GM18951 (cell line): ENCODE measurements at regions not wholly inside any gene's neighbourhood (a gene's known extent, or its start where the extent isn't known, plus 50 kb on each side); places are given as distances from the start of the nearest gene placed in this dataset.

Experiments
- POLR2A ChIP-seq: IDR thresholded peaks from 4 replicates; pipeline ENCODE4 v1.6.1; 2011; ENCODE audit warnings: mild to moderate bottlenecking; ENCODE audit not compliant: insufficient read length, insufficient read depth; ENCODE audit errors: extremely low read depth
- in situ Hi-C: fragments of 300-500 bp; cut with MboI; formaldehyde crosslinking; loops from one replicate; pipeline ENCODE4 v1.12.0; 2022; ENCODE audit warnings: low sequenced_read_pairs, mixed read lengths, inconsistent platforms; ENCODE audit not compliant: unreplicated experiment

DNA sequence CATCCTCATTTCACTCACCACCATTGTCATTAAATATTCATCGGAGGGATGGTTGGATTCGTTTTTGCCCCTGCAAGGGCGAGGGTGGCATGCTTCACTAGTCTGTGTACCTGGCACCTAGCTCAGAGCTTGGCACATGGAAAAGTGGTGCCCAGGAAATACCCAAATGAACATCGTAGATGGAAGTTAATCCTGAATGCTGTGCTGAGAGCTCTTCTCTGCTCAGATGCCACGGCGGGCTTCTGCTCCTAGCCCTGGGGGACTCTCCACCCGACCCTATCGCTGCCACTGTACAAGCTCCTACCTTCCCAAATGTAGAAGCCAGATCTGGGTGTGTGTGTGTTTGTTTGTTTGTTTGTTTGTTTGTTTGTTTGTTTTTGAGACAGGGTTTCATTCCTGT lies 113.0 kb upstream of the ZNF507 start:
- TF ChIP-seq POLR2A: no peak
- in situ Hi-C loops: loop anchor here (25.0 kb wide), 1 partner anchor 1545 kb away; no protein-coding TSS in a partner anchor

GRCh38 chr19:32233091-32233490 lies 112.3 kb upstream of the ZNF507 start:
- in situ Hi-C loops: loop anchor here (25.0 kb wide), 1 partner anchor 1546 kb away; no protein-coding TSS in a partner anchor
- TF ChIP-seq POLR2A: no peak

GRCh38 chr19:32233885-32234284 lies 111.5 kb upstream of the ZNF507 start:
- TF ChIP-seq POLR2A: no peak
- in situ Hi-C loops: loop anchor here (25.0 kb wide), 1 partner anchor 1547 kb away; no protein-coding TSS in a partner anchor

DNA sequence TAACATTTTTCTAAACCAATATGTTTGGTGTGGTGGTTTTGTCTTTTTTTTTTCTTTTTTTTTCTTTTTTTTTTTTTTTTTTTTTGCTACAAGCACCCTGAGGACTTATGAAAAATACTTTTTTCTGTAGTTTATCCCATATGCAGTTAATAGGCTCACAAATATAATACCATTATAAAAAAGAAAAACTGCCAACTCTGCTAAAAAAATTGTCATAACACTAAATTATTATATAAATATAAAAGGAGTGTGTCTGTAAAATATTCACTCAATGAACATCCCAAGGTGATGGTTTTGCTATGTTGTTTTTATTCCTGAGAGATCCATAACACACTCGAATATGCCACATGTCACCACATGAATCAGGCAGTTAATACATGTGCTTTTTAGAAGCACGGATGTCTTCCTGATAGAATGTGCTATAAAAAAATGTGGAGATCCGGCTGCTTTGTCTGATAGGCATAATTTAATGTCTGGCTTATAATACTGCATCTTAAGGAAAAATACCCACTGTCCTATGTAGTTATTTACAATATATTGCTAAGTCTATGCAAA lies 110.7 kb upstream of the ZNF507 start:
- no peak for TF ChIP-seq POLR2A
- in situ Hi-C loops: loop anchor here (25.0 kb wide), 1 partner anchor 1547 kb away; no protein-coding TSS in a partner anchor

DNA sequence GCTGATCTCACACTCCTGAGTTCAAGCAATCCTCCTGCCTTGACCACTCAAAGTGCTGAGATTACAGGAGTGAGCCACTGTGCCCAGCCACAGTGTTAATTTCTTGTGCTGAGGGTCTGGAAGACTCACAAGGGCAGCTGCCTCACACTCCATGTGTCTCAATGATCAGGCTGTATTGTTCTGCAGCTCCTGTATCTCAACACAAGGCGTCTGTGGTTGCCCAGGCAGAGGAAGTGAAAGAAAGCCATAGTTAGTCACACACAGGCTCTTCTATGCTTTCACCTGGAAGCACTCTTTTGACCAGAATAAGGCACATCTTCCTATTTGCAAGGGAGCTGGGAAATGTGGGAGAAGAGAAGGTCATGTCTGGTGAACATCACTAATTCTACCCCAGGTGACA lies 107.3 kb upstream of the ZNF507 start:
- no peak for TF ChIP-seq POLR2A
- in situ Hi-C loops: loop anchor here (25.0 kb wide), 1 partner anchor 1551 kb away; no protein-coding TSS in a partner anchor

DNA sequence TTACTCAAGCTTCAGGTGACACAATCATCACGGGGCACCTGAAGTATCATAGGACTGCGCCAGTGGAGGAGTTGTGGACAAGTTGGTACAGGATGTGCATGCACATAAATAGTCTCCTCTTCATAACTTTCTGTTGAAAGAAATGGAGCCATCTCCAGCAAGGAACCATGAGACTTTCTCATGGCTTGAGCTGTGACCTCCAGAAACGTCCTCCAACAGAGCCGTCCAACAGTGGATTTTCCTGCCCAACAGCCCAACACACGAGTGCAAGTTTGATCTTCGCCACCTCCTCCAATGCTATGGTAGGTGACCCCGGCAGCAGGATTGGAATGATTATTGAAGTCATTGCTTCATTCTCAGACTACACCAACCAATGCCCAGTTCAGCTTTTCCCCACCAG lies 105.1 kb upstream of the ZNF507 start:
- in situ Hi-C loops: loop anchor here (25.0 kb wide), 1 partner anchor 1553 kb away; no protein-coding TSS in a partner anchor
- TF ChIP-seq POLR2A: no peak

DNA sequence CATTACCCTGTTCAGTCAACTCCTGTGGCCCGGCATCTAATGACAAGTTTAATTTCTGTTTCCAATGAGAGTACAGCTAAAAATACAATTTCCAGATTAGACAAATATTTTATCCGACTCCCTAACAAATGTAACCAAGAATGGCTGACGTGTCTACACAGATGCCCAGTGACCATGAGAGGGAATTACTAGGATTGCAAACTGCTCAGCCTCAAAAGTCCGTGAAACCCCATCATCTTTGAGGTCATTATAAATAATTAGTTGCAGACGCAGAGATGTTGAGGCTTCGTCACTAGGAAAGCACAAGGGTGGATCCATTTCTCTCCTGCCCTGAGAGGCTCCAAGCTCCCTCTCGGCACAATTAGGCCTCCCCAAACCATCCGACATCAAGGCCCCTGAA lies 104.1 kb upstream of the ZNF507 start:
- TF ChIP-seq POLR2A: no peak
- in situ Hi-C loops: loop anchor here (25.0 kb wide), 1 partner anchor 1554 kb away; no protein-coding TSS in a partner anchor

- TF ChIP-seq POLR2A: no peak
- in situ Hi-C loops: loop anchor here (25.0 kb wide), 1 partner anchor 1555 kb away; no protein-coding TSS in a partner anchor
Measured at GRCh38 chr19:32241932-32242710, 103.3 kb upstream of the ZNF507 start.

DNA sequence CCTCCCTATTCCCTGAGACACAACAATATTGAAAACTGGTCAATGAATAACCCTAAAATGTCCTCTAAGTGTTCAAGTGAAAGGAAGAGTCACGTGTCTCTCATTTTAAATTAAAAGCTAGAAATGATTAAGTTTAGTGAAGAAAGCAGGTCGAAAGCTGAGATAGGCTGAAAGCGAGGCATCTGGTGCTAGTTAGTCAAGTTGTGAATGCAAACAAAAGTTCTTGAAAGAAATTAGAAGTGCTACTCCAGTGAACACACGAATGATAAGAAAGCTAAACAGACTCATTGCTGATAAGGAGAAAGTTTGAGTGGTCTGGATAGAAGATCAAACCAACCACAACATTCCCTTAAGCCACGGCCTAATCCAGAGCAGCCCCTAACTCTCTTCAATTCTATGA lies 99.4 kb upstream of the ZNF507 start:
- no peak for TF ChIP-seq POLR2A
- in situ Hi-C loops: loop anchor here (25.0 kb wide), 1 partner anchor 1559 kb away; no protein-coding TSS in a partner anchor

DNA sequence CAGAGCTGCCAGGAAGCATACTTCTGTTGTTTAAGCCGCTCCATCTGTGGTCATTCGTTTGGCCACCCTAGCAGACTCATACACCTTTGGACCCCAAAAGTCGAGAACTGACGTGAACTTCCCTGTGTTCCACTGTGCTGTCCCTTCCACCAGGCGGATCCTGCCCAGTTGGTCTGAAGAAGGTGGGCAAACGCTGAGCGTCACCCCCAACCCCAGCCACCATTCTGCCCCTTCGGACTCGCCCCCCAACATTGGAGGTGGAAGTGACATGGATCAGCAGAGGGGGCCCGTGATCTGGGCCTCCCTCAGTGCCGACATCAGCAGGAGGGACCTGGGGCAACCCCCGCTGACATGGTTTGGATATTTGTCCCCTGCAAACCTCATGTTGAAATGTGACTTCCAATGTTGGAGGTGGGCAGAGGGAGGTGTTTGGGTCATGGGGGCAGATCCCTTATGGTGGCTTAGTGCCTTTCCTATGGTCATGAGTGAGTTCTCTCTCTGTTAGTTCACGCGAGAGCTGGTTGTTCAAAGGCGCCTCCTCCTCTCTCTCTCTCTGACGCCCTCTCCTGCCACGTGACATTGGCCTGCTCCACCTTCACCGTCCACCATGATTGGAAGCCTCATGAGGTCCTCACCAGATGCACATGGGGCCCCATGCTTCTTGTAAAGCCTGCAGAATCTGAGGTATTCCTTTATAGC lies 93.6 kb upstream of the ZNF507 start:
- no peak for TF ChIP-seq POLR2A
- in situ Hi-C loops: no loop called here

GRCh38 chr19:32252333-32252669 lies 93.1 kb upstream of the ZNF507 start:
- TF ChIP-seq POLR2A: no peak
- in situ Hi-C loops: no loop called here

GRCh38 chr19:32253683-32254508 lies 91.5 kb upstream of the ZNF507 start:
- in situ Hi-C loops: no loop called here
- TF ChIP-seq POLR2A: no peak
